ENCODE measurements at regions not wholly inside any gene's neighbourhood (a gene's known extent, or its start where the extent isn't known, plus 50 kb on each side); places are given as distances from the start of the nearest gene placed in this dataset.
"Not testable (repeated sequence)": the region's sequence is repeated elsewhere in the genome, so short reads cannot be mapped to it uniquely, and the experiment has no call there.

DNA sequence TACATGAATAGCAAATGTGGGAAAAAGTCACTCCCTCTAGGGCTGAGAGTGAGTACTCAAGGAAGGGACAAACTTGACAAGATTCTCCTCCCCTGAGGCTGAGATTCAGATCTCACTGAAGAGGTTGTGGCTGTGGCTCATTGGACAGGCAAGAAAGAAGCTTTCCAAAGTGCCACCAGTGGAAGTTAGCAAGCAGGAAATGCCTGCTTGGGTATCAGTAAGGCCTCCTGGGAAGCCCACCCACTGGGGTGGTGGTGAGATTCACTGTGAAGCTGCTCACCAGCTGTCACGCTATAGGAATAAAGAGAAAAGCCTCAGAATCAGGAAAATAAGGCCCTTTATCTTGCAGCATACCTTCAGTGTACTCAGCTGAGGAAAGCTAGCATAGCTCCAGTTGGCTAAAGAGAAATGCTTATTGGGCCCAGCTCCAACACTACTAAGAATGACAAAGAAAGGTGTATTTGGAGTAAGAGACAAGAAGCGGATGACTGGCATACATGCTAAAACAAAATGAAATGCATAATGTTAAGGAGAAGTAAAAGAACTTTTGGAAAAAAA, 274.4 kb upstream of the TOM1L1 start:
- Histone ChIP-seq H3K27ac (ENCODE audit: low read depth, low read length) (no peak overlapping the region), H4K20me1 (ENCODE audit: insufficient read depth) (no peaks in the 10 kb centered on the region), H3K27me3 (ENCODE audit: insufficient read depth, low read length) (no peaks in the 10 kb centered on the region), H3K36me3 (ENCODE audit: control insufficient read depth in 1 of 2, insufficient read depth in 2 of 2, low read length in 2 of 2) (no peaks in the 10 kb centered on the region), H3K4me1 (ENCODE audit: control insufficient read depth in 1 of 2, insufficient read depth in 2 of 2, low read length in 2 of 2) (no peaks in the 10 kb centered on the region), H3K9me3 (ENCODE audit: control insufficient read depth in 1 of 2, insufficient read depth in 1 of 2, low read depth in 1 of 2, low read length in 2 of 2) (peaks cover 14 to 30% of the 10 kb centered on the region in 2 experiments; a peak in 3 of 4 replicates), H2AFZ (ENCODE audit: low read depth, low read length, poor library complexity, severe bottlenecking) (no peak overlapping the region), H3K4me3 (replicated peaks in 1 of 2; ENCODE audit: low read depth in 1 of 2, low read length in 2 of 2) (no peak overlapping the region), H3K4me2 (ENCODE audit: low read length) (no peak overlapping the region), H3K9ac (ENCODE audit: low read length) (no peak overlapping the region), H3K9me2 (ENCODE audit: insufficient read depth) (no peaks in the 10 kb centered on the region), H3K79me2 (ENCODE audit: insufficient read depth, low read length) (no peaks in the 10 kb centered on the region)
- TF ChIP-seq, protein P1, sequence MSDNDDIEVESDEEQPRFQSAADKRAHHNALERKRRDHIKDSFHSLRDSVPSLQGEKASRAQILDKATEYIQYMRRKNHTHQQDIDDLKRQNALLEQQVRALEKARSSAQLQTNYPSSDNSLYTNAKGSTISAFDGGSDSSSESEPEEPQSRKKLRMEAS (IDR thresholded peaks at IDR 0.05) = no peak
- TF ChIP-seq ZFX (IDR thresholded peaks at IDR 0.05) (no peak), EGR1 (IDR thresholded peaks at IDR 0.05; ENCODE audit: low read depth) (no peak), RAD21 (IDR thresholded peaks at IDR 0.05; ENCODE audit: low read depth) (no peak), CEBPB (IDR thresholded peaks at IDR 0.05; ENCODE audit: low read depth) (no peak), SIN3A (IDR thresholded peaks at IDR 0.05; ENCODE audit: low read depth) (no peak), ZNF274 (IDR thresholded peaks at IDR 0.05; ENCODE audit: low read depth, low read length) (no peak), EZH2 (IDR thresholded peaks at IDR 0.05) (no peak), TCF7L2 (IDR thresholded peaks at IDR 0.05; ENCODE audit: borderline replicate concordance, extremely low read depth, insufficient read depth, insufficient read length) (no peak), SRF (IDR thresholded peaks at IDR 0.05; ENCODE audit: low read depth) (no peak), SP1 (IDR thresholded peaks at IDR 0.05; ENCODE audit: low read depth) (no peak), POLR2A (IDR thresholded peaks at IDR 0.05; ENCODE audit: borderline replicate concordance, extremely low read depth, insufficient read depth, insufficient read length) (no peak), POLR2AphosphoS5 (IDR thresholded peaks at IDR 0.05; ENCODE audit: low read depth, low read length) (no peak), ELF1 (IDR thresholded peaks at IDR 0.05; ENCODE audit: borderline replicate concordance, low read depth) (no peak)
- TF ChIP-seq, protein P2, sequence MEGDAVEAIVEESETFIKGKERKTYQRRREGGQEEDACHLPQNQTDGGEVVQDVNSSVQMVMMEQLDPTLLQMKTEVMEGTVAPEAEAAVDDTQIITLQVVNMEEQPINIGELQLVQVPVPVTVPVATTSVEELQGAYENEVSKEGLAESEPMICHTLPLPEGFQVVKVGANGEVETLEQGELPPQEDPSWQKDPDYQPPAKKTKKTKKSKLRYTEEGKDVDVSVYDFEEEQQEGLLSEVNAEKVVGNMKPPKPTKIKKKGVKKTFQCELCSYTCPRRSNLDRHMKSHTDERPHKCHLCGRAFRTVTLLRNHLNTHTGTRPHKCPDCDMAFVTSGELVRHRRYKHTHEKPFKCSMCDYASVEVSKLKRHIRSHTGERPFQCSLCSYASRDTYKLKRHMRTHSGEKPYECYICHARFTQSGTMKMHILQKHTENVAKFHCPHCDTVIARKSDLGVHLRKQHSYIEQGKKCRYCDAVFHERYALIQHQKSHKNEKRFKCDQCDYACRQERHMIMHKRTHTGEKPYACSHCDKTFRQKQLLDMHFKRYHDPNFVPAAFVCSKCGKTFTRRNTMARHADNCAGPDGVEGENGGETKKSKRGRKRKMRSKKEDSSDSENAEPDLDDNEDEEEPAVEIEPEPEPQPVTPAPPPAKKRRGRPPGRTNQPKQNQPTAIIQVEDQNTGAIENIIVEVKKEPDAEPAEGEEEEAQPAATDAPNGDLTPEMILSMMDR (IDR thresholded peaks at IDR 0.05 in 2 of 3, conservative IDR thresholded peaks at IDR 0.05 in 1 of 3; ENCODE audit: borderline replicate concordance in 1 of 3, insufficient read depth in 1 of 3, low read depth in 2 of 3, low read length in 2 of 3) = no peak
- TF ChIP-seq, protein P3, sequence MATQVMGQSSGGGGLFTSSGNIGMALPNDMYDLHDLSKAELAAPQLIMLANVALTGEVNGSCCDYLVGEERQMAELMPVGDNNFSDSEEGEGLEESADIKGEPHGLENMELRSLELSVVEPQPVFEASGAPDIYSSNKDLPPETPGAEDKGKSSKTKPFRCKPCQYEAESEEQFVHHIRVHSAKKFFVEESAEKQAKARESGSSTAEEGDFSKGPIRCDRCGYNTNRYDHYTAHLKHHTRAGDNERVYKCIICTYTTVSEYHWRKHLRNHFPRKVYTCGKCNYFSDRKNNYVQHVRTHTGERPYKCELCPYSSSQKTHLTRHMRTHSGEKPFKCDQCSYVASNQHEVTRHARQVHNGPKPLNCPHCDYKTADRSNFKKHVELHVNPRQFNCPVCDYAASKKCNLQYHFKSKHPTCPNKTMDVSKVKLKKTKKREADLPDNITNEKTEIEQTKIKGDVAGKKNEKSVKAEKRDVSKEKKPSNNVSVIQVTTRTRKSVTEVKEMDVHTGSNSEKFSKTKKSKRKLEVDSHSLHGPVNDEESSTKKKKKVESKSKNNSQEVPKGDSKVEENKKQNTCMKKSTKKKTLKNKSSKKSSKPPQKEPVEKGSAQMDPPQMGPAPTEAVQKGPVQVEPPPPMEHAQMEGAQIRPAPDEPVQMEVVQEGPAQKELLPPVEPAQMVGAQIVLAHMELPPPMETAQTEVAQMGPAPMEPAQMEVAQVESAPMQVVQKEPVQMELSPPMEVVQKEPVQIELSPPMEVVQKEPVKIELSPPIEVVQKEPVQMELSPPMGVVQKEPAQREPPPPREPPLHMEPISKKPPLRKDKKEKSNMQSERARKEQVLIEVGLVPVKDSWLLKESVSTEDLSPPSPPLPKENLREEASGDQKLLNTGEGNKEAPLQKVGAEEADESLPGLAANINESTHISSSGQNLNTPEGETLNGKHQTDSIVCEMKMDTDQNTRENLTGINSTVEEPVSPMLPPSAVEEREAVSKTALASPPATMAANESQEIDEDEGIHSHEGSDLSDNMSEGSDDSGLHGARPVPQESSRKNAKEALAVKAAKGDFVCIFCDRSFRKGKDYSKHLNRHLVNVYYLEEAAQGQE (IDR thresholded peaks at IDR 0.05; ENCODE audit: low read depth) = no peak
- TF ChIP-seq, protein P4, sequence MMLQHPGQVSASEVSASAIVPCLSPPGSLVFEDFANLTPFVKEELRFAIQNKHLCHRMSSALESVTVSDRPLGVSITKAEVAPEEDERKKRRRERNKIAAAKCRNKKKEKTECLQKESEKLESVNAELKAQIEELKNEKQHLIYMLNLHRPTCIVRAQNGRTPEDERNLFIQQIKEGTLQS (IDR thresholded peaks at IDR 0.05) = no peak
- ChIA-PET CTCF (no interaction called here), RAD21 (ENCODE audit: low non-redundant PET in 1 of 2, low total read pairs in 2 of 2, uncharacterized antibody in 2 of 2, unreplicated experiment in 2 of 2) (no interaction called here), POLR2A (no interaction called here)
- no peak for DNase-seq (ENCODE audit: low read depth, low spot score)
- BruUV-seq (replicated peaks) = no TSS peak
- no peak for ATAC-seq
- intact Hi-C loops (cut with micrococcal nuclease) = no loop called here

DNA sequence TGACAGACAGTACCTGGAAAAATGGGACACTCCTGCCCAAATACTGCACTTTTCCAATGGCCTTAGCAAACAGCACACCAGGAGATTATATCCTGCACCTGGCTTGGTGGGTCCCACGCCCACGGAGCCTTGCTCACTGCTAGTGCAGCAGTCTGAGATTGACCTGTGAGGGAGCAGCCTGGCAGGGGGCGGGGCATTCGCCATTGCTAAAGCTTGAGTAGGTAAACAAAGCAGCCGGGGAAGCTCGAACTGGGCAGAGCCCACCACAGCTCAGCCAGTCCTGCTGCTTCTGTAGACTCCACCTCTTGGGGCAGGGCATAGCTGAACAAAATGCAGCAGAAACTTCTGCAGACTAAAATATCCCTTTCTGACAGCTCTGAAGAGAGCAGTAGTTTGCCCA, 261.2 kb upstream of the TOM1L1 start:
- H3K9ac ChIP-seq (ENCODE audit: low read length); DNase-seq (ENCODE audit: low read depth, low spot score); H3K27me3 ChIP-seq (ENCODE audit: insufficient read depth, low read length); H3K4me2 ChIP-seq (ENCODE audit: low read length); H4K20me1 ChIP-seq (ENCODE audit: insufficient read depth); BruUV-seq (replicated peaks); H3K9me2 ChIP-seq (ENCODE audit: insufficient read depth); H3K4me3 ChIP-seq (replicated peaks in 1 of 2; ENCODE audit: low read depth in 1 of 2, low read length in 2 of 2); H3K36me3 ChIP-seq (ENCODE audit: control insufficient read depth in 1 of 2, insufficient read depth in 2 of 2, low read length in 2 of 2); H3K79me2 ChIP-seq (ENCODE audit: insufficient read depth, low read length); H3K27ac ChIP-seq (ENCODE audit: low read depth, low read length); CTCF ChIA-PET; intact Hi-C loops (cut with micrococcal nuclease); POLR2A ChIA-PET; H2AFZ ChIP-seq (ENCODE audit: low read depth, low read length, poor library complexity, severe bottlenecking); H3K4me1 ChIP-seq (ENCODE audit: control insufficient read depth in 1 of 2, insufficient read depth in 2 of 2, low read length in 2 of 2); RAD21 ChIA-PET (ENCODE audit: low non-redundant PET in 1 of 2, low total read pairs in 2 of 2, uncharacterized antibody in 2 of 2, unreplicated experiment in 2 of 2); H3K9me3 ChIP-seq (ENCODE audit: control insufficient read depth in 1 of 2, insufficient read depth in 1 of 2, low read depth in 1 of 2, low read length in 2 of 2); ATAC-seq: not testable (repeated sequence)
